ENCODE measurements at regions not wholly inside any gene's neighbourhood (a gene's known extent, or its start where the extent isn't known, plus 50 kb on each side); places are given as distances from the start of the nearest gene placed in this dataset.
A peak's percentile ranks its signal among the peaks of the same experiment; 100 is the strongest.

GRCh38 chr9:75636427-75637045 lies 253.9 kb upstream of the PCSK5 start:
- H2BK5ac ChIP-seq (ENCODE audit: low read length), result no peak overlapping the region
- H2AK5ac ChIP-seq (ENCODE audit: low read length), result no peak overlapping the region
- H3K27me3 ChIP-seq (ENCODE audit: insufficient read depth, low read length, poor library complexity), result no peaks in the 10 kb centered on the region
- no peaks in the 10 kb centered on the region for H3K36me3 ChIP-seq (ENCODE audit: control insufficient read depth, insufficient read depth, low read length)
- no peak overlapping the region for H4K5ac ChIP-seq (ENCODE audit: low read length)
- no peak for DNase-seq
- no peak overlapping the region for H3K4me3 ChIP-seq (ENCODE audit: low read length)
- no peak overlapping the region for H3K56ac ChIP-seq (ENCODE audit: low read length)
- H2BK120ac ChIP-seq (ENCODE audit: low read depth, low read length), result no peak overlapping the region
- no peak overlapping the region for H3K18ac ChIP-seq (ENCODE audit: low read length)
- H3K79me1 ChIP-seq (ENCODE audit: low read length), result no peaks in the 10 kb centered on the region
- WGBS (ENCODE audit: extremely low coverage, insufficient coverage, low lambda C conversion rate), result no CpG with 5 or more reads among the region's 4 CpGs
- H3K79me2 ChIP-seq (ENCODE audit: control insufficient read depth, insufficient read depth, low read length), result no peaks in the 10 kb centered on the region
- no peaks in the 10 kb centered on the region for H3K4me1 ChIP-seq (ENCODE audit: control insufficient read depth, low read depth, low read length)
- H3K23ac ChIP-seq (ENCODE audit: low read length), result no peak overlapping the region
- H3K9ac ChIP-seq (ENCODE audit: low read length), result no peak overlapping the region
- H3K4me2 ChIP-seq (ENCODE audit: low read length), result no peak overlapping the region
- no peak overlapping the region for H4K8ac ChIP-seq (ENCODE audit: low read depth, low read length)
- H2BK15ac ChIP-seq (replicated peaks; ENCODE audit: low read depth), result no peak overlapping the region
- H3K27ac ChIP-seq (ENCODE audit: low read depth, low read length), result no peak overlapping the region
- no peak overlapping the region for H3K4ac ChIP-seq (ENCODE audit: low read depth, low read length)

GRCh38 chr9:75639971-75640610 lies 250.4 kb upstream of the PCSK5 start:
- Histone ChIP-seq H4K5ac (ENCODE audit: low read length) (no peak overlapping the region), H3K18ac (ENCODE audit: low read length) (no peak overlapping the region), H3K27me3 (ENCODE audit: insufficient read depth, low read length, poor library complexity) (no peaks in the 10 kb centered on the region), H3K27ac (ENCODE audit: low read depth, low read length) (no peak overlapping the region), H3K36me3 (ENCODE audit: control insufficient read depth, insufficient read depth, low read length) (no peaks in the 10 kb centered on the region), H3K56ac (ENCODE audit: low read length) (no peak overlapping the region), H3K79me2 (ENCODE audit: control insufficient read depth, insufficient read depth, low read length) (no peaks in the 10 kb centered on the region), H3K4ac (ENCODE audit: low read depth, low read length) (no peak overlapping the region), H2BK120ac (ENCODE audit: low read depth, low read length) (no peak overlapping the region), H2AK5ac (ENCODE audit: low read length) (no peak overlapping the region), H3K79me1 (ENCODE audit: low read length) (no peaks in the 10 kb centered on the region), H2BK15ac (replicated peaks; ENCODE audit: low read depth) (no peak overlapping the region), H3K23ac (ENCODE audit: low read length) (no peak overlapping the region), H3K4me1 (ENCODE audit: control insufficient read depth, low read depth, low read length) (no peaks in the 10 kb centered on the region), H3K4me2 (ENCODE audit: low read length) (no peak overlapping the region), H4K8ac (ENCODE audit: low read depth, low read length) (no peak overlapping the region), H3K4me3 (ENCODE audit: low read length) (no peak overlapping the region), H3K9ac (ENCODE audit: low read length) (no peak overlapping the region), H2BK5ac (ENCODE audit: low read length) (no peak overlapping the region)
- peak; percentile 3 for DNase-seq
- no CpG with 5 or more reads among the region's 1 CpG for WGBS (ENCODE audit: extremely low coverage, insufficient coverage, low lambda C conversion rate)

GRCh38 chr9:75642522-75642921 lies 248.0 kb upstream of the PCSK5 start:
- Histone ChIP-seq H4K5ac (ENCODE audit: low read length) (no peak overlapping the region), H2BK5ac (ENCODE audit: low read length) (no peak overlapping the region), H2AK5ac (ENCODE audit: low read length) (no peak overlapping the region), H3K4me2 (ENCODE audit: low read length) (no peak overlapping the region), H4K8ac (ENCODE audit: low read depth, low read length) (no peak overlapping the region), H3K36me3 (ENCODE audit: control insufficient read depth, insufficient read depth, low read length) (no peaks in the 10 kb centered on the region), H3K79me1 (ENCODE audit: low read length) (no peaks in the 10 kb centered on the region), H3K18ac (ENCODE audit: low read length) (no peak overlapping the region), H3K4ac (ENCODE audit: low read depth, low read length) (no peak overlapping the region), H3K27ac (ENCODE audit: low read depth, low read length) (no peak overlapping the region), H3K4me3 (ENCODE audit: low read length) (no peak overlapping the region), H3K56ac (ENCODE audit: low read length) (no peak overlapping the region), H3K23ac (ENCODE audit: low read length) (no peak overlapping the region), H3K9ac (ENCODE audit: low read length) (no peak overlapping the region), H3K27me3 (ENCODE audit: insufficient read depth, low read length, poor library complexity) (no peaks in the 10 kb centered on the region), H2BK120ac (ENCODE audit: low read depth, low read length) (no peak overlapping the region), H3K79me2 (ENCODE audit: control insufficient read depth, insufficient read depth, low read length) (no peaks in the 10 kb centered on the region), H2BK15ac (replicated peaks; ENCODE audit: low read depth) (no peak overlapping the region), H3K4me1 (ENCODE audit: control insufficient read depth, low read depth, low read length) (no peaks in the 10 kb centered on the region)
- no peak for DNase-seq

GRCh38 chr9:75644649-75645048 lies 245.8 kb upstream of the PCSK5 start:
- Histone ChIP-seq H3K9ac (ENCODE audit: low read length) (no peak overlapping the region), H3K4me2 (ENCODE audit: low read length) (no peak overlapping the region), H3K4ac (ENCODE audit: low read depth, low read length) (no peak overlapping the region), H3K27ac (ENCODE audit: low read depth, low read length) (no peak overlapping the region), H3K79me1 (ENCODE audit: low read length) (no peaks in the 10 kb centered on the region), H2BK15ac (replicated peaks; ENCODE audit: low read depth) (no peak overlapping the region), H3K18ac (ENCODE audit: low read length) (no peak overlapping the region), H3K4me1 (ENCODE audit: control insufficient read depth, low read depth, low read length) (no peaks in the 10 kb centered on the region), H3K79me2 (ENCODE audit: control insufficient read depth, insufficient read depth, low read length) (no peaks in the 10 kb centered on the region), H2BK120ac (ENCODE audit: low read depth, low read length) (no peak overlapping the region), H2BK5ac (ENCODE audit: low read length) (no peak overlapping the region), H3K27me3 (ENCODE audit: insufficient read depth, low read length, poor library complexity) (no peaks in the 10 kb centered on the region), H3K56ac (ENCODE audit: low read length) (no peak overlapping the region), H4K5ac (ENCODE audit: low read length) (no peak overlapping the region), H3K23ac (ENCODE audit: low read length) (no peak overlapping the region), H3K36me3 (ENCODE audit: control insufficient read depth, insufficient read depth, low read length) (no peaks in the 10 kb centered on the region), H4K8ac (ENCODE audit: low read depth, low read length) (no peak overlapping the region), H2AK5ac (ENCODE audit: low read length) (no peak overlapping the region), H3K4me3 (ENCODE audit: low read length) (no peak overlapping the region)
- WGBS (ENCODE audit: extremely low coverage, insufficient coverage, low lambda C conversion rate), result no CpG with 5 or more reads among the region's 2 CpGs
- DNase-seq, result no peak

GRCh38 chr9:75648034-75648433 lies 242.4 kb upstream of the PCSK5 start:
- Histone ChIP-seq H2BK5ac (ENCODE audit: low read length) (no peak overlapping the region), H2AK5ac (ENCODE audit: low read length) (no peak overlapping the region), H3K23ac (ENCODE audit: low read length) (no peak overlapping the region), H2BK15ac (replicated peaks; ENCODE audit: low read depth) (no peak overlapping the region), H3K79me2 (ENCODE audit: control insufficient read depth, insufficient read depth, low read length) (no peaks in the 10 kb centered on the region), H3K36me3 (ENCODE audit: control insufficient read depth, insufficient read depth, low read length) (no peaks in the 10 kb centered on the region), H3K4me1 (ENCODE audit: control insufficient read depth, low read depth, low read length) (no peaks in the 10 kb centered on the region), H3K4me2 (ENCODE audit: low read length) (no peak overlapping the region), H4K8ac (ENCODE audit: low read depth, low read length) (no peak overlapping the region), H3K9ac (ENCODE audit: low read length) (no peak overlapping the region), H4K5ac (ENCODE audit: low read length) (no peak overlapping the region), H3K56ac (ENCODE audit: low read length) (no peak overlapping the region), H3K4ac (ENCODE audit: low read depth, low read length) (no peak overlapping the region), H3K27me3 (ENCODE audit: insufficient read depth, low read length, poor library complexity) (no peaks in the 10 kb centered on the region), H3K27ac (ENCODE audit: low read depth, low read length) (no peak overlapping the region), H3K18ac (ENCODE audit: low read length) (no peak overlapping the region), H3K79me1 (ENCODE audit: low read length) (no peaks in the 10 kb centered on the region), H3K4me3 (ENCODE audit: low read length) (no peak overlapping the region), H2BK120ac (ENCODE audit: low read depth, low read length) (no peak overlapping the region)
- no peak for DNase-seq
- WGBS (ENCODE audit: extremely low coverage, insufficient coverage, low lambda C conversion rate), result no CpG with 5 or more reads among the region's 8 CpGs

GRCh38 chr9:75649060-75649459 lies 241.4 kb upstream of the PCSK5 start:
- H3K36me3 ChIP-seq (ENCODE audit: control insufficient read depth, insufficient read depth, low read length), result no peaks in the 10 kb centered on the region
- no peak overlapping the region for H3K27ac ChIP-seq (ENCODE audit: low read depth, low read length)
- H3K4ac ChIP-seq (ENCODE audit: low read depth, low read length), result no peak overlapping the region
- H3K79me1 ChIP-seq (ENCODE audit: low read length), result no peaks in the 10 kb centered on the region
- H2BK120ac ChIP-seq (ENCODE audit: low read depth, low read length), result no peak overlapping the region
- no peak overlapping the region for H3K4me3 ChIP-seq (ENCODE audit: low read length)
- WGBS (ENCODE audit: extremely low coverage, insufficient coverage, low lambda C conversion rate), result no CpG with 5 or more reads among the region's 5 CpGs
- no peak overlapping the region for H2AK5ac ChIP-seq (ENCODE audit: low read length)
- no peak overlapping the region for H3K23ac ChIP-seq (ENCODE audit: low read length)
- no peak overlapping the region for H2BK5ac ChIP-seq (ENCODE audit: low read length)
- no peaks in the 10 kb centered on the region for H3K4me1 ChIP-seq (ENCODE audit: control insufficient read depth, low read depth, low read length)
- H3K56ac ChIP-seq (ENCODE audit: low read length), result no peak overlapping the region
- no peaks in the 10 kb centered on the region for H3K27me3 ChIP-seq (ENCODE audit: insufficient read depth, low read length, poor library complexity)
- H4K5ac ChIP-seq (ENCODE audit: low read length), result no peak overlapping the region
- no peak overlapping the region for H3K4me2 ChIP-seq (ENCODE audit: low read length)
- H2BK15ac ChIP-seq (replicated peaks; ENCODE audit: low read depth), result no peak overlapping the region
- no peak overlapping the region for H4K8ac ChIP-seq (ENCODE audit: low read depth, low read length)
- no peak for DNase-seq
- H3K9ac ChIP-seq (ENCODE audit: low read length), result no peak overlapping the region
- no peaks in the 10 kb centered on the region for H3K79me2 ChIP-seq (ENCODE audit: control insufficient read depth, insufficient read depth, low read length)
- no peak overlapping the region for H3K18ac ChIP-seq (ENCODE audit: low read length)
